ENCODE measurements at regions not wholly inside any gene's neighbourhood (a gene's known extent, or its start where the extent isn't known, plus 50 kb on each side); places are given as distances from the start of the nearest gene placed in this dataset.

DNA sequence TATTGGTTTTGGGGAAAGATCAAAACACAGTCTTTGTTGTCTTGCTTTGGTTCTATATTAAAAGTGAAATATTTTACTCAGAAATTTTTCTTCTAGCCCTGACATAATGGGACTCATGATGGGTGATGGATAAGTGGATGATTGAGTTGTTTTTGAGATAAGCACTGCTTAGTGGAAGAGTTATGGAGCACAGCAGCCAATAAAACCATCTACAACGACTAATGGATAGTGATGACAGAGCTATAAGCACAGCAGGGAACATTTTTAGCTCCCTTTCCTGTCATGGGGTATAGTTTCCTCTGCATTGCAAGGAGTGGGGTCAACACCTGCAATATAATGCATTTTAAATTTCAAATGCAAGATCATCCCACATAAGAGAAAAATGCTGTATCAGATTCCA is 812.4 kb downstream of the STPG2 start:
- TF ChIP-seq, protein P1, sequence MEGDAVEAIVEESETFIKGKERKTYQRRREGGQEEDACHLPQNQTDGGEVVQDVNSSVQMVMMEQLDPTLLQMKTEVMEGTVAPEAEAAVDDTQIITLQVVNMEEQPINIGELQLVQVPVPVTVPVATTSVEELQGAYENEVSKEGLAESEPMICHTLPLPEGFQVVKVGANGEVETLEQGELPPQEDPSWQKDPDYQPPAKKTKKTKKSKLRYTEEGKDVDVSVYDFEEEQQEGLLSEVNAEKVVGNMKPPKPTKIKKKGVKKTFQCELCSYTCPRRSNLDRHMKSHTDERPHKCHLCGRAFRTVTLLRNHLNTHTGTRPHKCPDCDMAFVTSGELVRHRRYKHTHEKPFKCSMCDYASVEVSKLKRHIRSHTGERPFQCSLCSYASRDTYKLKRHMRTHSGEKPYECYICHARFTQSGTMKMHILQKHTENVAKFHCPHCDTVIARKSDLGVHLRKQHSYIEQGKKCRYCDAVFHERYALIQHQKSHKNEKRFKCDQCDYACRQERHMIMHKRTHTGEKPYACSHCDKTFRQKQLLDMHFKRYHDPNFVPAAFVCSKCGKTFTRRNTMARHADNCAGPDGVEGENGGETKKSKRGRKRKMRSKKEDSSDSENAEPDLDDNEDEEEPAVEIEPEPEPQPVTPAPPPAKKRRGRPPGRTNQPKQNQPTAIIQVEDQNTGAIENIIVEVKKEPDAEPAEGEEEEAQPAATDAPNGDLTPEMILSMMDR (IDR thresholded peaks at IDR 0.05 in 2 of 3, conservative IDR thresholded peaks at IDR 0.05 in 1 of 3; ENCODE audit: borderline replicate concordance in 1 of 3, insufficient read depth in 1 of 3, low read depth in 2 of 3, low read length in 2 of 3), result no peak
- TF ChIP-seq JUND (IDR thresholded peaks at IDR 0.05) (no peak), POLR2AphosphoS5 (IDR thresholded peaks at IDR 0.05; ENCODE audit: low read depth, low read length) (no peak), EZH2 (IDR thresholded peaks at IDR 0.05) (no peak)
